GM19455 (cell line): ENCODE measurements at regions not wholly inside any gene's neighbourhood (a gene's known extent, or its start where the extent isn't known, plus 50 kb on each side); places are given as distances from the start of the nearest gene placed in this dataset.
"Not testable (repeated sequence)": the region's sequence is repeated elsewhere in the genome, so short reads cannot be mapped to it uniquely, and the experiment has no call there.

Experiments used
- ATAC-seq: cut with Tn5 transposase; IDR thresholded peaks from one replicate; pipeline ENCODE4 v1.9.1; 2021; ENCODE audit not compliant: unreplicated experiment

- ATAC-seq, result no peak
Measured at GRCh38 chr20:39751557-39752137, 789.5 kb downstream of the DHX35 start.

GRCh38 chr20:39745380-39745779 lies 783.2 kb downstream of the DHX35 start:
- no peak for ATAC-seq

GRCh38 chr20:39738651-39739050 lies 776.5 kb downstream of the DHX35 start:
- ATAC-seq, result no peak

GRCh38 chr20:39736434-39737327 lies 774.5 kb downstream of the DHX35 start:
- no peak for ATAC-seq

- not testable (repeated sequence) for ATAC-seq
Measured at GRCh38 chr20:39725513-39725912, 763.4 kb downstream of the DHX35 start.

GRCh38 chr20:39719293-39719692 lies 757.1 kb downstream of the DHX35 start:
- ATAC-seq, result no peak

- ATAC-seq, result no peak
Measured at GRCh38 chr20:39717936-39718335, 755.8 kb downstream of the DHX35 start.

GRCh38 chr20:39716796-39717341 lies 754.7 kb downstream of the DHX35 start:
- ATAC-seq, result no peak

- ATAC-seq, result no peak
Measured at GRCh38 chr20:39713076-39713840, 751.1 kb downstream of the DHX35 start.

- no peak for ATAC-seq
Measured at GRCh38 chr20:39706184-39706663, 744.1 kb downstream of the DHX35 start.

- ATAC-seq, result no peak
Measured at GRCh38 chr20:39705032-39705431, 742.9 kb downstream of the DHX35 start.

- ATAC-seq, result not testable (repeated sequence)
Measured at GRCh38 chr20:39703357-39703756, 741.2 kb downstream of the DHX35 start.

- ATAC-seq, result no peak
Measured at GRCh38 chr20:39702701-39703349, 740.7 kb downstream of the DHX35 start.

GRCh38 chr20:39700528-39700927 lies 738.4 kb downstream of the DHX35 start:
- ATAC-seq, result no peak

GRCh38 chr20:39699166-39699725 lies 737.1 kb downstream of the DHX35 start:
- ATAC-seq, result no peak

GRCh38 chr20:39698752-39699151 lies 736.6 kb downstream of the DHX35 start:
- no peak for ATAC-seq

GRCh38 chr20:39691151-39691862 lies 729.2 kb downstream of the DHX35 start:
- no peak for ATAC-seq

GRCh38 chr20:39676857-39677391 lies 714.8 kb downstream of the DHX35 start:
- no peak for ATAC-seq

- no peak for ATAC-seq
Measured at GRCh38 chr20:39676241-39676640, 714.1 kb downstream of the DHX35 start.
